ENCODE measurements at regions not wholly inside any gene's neighbourhood (a gene's known extent, or its start where the extent isn't known, plus 50 kb on each side); places are given as distances from the start of the nearest gene placed in this dataset.
A peak's percentile ranks its signal among the peaks of the same experiment; 100 is the strongest.

GRCh38 chr3:137204409-137204808 is 246.6 kb downstream of the IL20RB start:
- peak; percentile 19 for DNase-seq (ENCODE audit: low spot score)

DNA sequence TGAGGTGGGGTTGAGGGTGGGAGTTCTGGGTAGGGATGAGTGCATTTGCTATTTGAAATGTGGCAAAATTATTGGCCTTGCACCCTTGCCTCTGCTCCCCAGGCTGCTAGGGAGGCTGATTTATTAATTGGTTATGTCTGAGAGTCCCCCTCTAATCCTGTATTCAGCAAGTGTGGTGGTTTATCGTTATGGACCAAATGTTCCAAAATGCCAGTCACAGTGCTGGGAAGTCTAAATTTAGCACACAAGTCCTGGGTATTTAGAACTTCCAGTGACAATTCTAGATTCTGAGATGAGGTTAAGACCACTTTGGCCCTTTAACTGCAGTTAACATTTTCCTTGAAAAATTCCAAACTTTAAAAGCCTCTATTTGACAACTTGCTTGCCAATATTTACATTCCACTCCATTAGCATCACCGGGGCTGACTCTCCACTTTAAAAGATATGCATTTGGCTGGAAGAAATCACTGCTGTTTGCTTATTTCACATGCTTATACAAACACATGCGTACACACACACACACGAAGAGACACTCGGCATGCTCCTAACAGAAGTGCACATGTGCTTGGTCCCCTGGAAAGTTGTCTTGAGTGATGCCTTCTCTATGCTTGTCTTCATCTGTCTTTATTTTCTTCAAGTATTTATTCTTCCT is 247.7 kb downstream of the IL20RB start:
- peak; percentile 26 for DNase-seq (ENCODE audit: low spot score)

- DNase-seq (ENCODE audit: low spot score), result no peak
Measured at GRCh38 chr3:137207616-137208015, 249.8 kb downstream of the IL20RB start.

DNA sequence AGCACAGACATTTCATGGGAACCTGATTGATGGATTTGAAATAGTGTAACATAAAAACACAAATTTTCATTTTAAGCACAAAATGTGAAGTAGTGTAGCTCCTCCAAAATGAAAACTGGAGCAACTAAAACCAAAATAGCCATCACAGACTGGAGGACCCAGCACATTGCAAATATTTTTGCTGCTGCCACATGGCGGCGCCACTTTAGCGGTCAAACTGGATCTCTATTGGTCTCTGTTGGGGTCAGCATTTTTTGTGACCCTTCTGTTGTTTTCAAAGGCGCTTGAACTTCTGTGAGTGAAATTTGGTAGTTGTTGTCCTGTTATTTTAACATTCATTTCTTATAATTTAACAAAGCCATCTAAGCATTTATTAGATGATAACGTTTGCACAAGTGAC is 259.9 kb downstream of the IL20RB start:
- DNase-seq (ENCODE audit: low spot score), result no peak

DNA sequence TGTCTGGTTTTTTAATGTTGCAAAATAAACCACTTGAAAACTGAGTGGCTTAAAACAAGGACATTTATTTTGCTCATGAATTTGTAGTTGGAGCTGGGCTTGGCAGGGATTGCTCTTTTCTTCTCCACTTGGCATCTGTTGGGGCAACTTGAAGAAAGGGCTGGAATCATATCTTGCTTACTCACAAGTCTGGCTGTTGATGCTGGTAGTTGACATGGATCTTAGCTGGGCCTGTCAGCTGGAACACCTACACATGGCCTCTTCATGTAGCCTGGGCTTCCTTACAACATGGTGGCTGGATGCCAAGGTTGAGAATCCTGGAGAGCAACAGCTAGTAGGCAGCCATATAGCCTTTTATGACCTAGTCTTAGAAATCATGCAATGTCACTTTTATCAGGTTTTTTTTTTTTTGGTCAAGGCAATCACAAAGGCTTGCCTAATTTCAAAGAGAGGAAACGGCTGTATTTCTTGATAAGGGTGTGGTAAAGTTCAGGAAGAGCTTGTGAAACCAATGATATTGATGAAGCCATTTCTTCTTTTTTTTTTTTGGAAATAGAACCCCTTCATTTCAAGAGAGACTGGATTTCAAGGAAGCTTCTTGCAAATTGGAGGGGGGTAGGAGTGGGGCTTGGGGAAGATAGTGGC is 262.1 kb downstream of the IL20RB start:
- no peak for DNase-seq (ENCODE audit: low spot score)

DNA sequence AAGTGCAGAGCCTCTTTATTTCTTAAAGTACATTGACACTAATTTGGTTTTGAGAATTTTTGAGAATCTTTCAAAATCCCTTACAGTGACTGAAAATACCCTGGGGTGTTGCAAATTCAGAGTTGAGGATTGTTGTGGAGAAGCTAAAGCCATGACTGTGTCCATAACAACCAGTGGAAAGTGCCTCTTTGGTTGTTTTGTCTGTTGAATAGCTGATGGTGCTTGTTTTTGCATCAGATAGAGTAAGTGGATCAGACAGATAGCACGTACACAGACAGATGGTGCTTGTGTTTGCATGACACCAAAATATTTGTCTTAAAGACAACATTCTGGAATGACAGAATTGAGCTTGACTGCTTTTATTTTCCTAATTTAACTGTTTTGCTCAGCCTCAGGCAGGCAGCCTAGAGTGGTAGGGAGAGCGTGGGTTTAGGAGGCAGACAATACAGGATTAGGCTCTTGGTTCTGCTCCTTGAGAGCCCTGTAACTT is 265.0 kb downstream of the IL20RB start:
- DNase-seq (ENCODE audit: low spot score), result no peak

GRCh38 chr3:137224464-137224863 is 266.7 kb downstream of the IL20RB start:
- no peak for DNase-seq (ENCODE audit: low spot score)

DNA sequence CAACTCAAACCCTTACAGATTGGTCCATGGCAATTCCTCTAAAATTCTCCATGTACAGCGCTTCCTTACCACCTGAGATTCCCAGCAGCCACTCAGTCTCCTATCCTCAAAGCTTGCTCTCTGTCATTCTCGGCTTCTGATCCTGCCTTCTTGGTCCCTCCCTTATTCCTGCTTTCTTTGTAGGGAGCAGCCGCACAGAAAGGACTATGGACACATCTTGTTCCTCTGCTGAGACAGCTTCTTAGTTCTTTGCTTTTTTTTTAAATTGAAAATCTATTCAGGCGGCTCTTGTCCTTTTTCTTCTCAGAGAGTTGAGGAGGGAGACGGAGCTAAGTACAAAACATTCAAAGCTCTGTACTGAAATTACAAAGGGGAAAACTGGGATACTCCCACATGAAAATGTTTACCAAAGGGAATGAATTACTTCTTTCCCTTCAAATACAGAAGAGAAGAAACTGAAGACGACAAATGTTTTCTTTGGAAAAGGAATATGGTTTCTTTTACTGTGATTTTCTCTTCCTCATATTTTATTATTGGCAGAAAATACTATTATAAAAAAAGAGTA is 285.1 kb downstream of the IL20RB start:
- DNase-seq (ENCODE audit: low spot score), result no peak

DNA sequence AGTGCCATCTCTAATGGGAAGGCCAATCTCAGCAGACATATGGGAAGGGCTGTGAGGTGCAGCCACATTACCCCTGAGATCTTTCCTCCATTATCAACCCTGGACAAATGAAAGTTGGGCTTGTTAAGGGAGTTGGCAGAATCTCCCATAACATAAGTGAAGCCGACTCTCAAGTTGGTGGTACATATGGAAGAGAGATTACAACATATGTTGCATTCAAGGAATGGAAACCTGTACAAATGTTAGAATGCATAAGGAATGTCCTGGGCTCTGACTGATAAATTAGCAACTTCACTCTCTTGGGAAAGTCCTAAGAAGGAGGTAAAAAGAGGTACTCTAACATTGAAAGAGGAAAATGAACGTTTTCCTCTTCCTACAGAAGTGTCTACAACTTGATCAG is 288.7 kb downstream of the IL20RB start:
- no peak for DNase-seq (ENCODE audit: low spot score)

DNA sequence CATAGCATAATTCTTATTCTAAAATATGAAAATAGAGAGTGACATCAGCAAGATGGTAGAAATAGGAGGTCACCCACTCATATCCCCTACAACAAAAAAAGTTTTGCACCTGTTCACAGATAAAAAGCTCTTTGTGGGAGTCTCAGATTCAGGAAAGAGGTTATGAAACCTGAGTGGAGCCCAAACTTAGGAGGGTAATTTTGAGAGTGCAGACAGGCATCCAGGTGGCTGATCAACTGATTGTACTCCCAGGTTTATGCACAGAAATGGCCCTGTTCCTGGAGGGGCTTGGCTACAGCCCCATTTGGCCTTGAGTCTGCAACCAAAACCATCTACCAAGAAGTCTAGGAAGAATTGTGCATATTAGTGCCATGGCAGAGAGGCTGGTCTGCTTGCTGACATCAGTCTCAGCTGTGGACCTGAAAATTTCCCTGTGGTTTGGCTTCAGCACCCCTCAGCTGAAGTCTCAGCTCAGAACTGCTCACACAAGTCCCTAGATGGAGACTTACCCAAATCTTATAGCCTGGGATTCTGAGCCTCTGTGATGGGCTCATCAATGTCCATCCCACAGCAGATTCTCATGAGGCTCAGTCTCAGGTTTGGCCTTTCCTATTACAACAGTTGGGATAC is 291.6 kb downstream of the IL20RB start:
- DNase-seq (ENCODE audit: low spot score), result no peak

GRCh38 chr3:137259089-137259488 is 301.3 kb downstream of the IL20RB start:
- DNase-seq (ENCODE audit: low spot score), result no peak

- DNase-seq (ENCODE audit: low spot score), result no peak
Measured at GRCh38 chr3:137259701-137260100, 301.9 kb downstream of the IL20RB start.

DNA sequence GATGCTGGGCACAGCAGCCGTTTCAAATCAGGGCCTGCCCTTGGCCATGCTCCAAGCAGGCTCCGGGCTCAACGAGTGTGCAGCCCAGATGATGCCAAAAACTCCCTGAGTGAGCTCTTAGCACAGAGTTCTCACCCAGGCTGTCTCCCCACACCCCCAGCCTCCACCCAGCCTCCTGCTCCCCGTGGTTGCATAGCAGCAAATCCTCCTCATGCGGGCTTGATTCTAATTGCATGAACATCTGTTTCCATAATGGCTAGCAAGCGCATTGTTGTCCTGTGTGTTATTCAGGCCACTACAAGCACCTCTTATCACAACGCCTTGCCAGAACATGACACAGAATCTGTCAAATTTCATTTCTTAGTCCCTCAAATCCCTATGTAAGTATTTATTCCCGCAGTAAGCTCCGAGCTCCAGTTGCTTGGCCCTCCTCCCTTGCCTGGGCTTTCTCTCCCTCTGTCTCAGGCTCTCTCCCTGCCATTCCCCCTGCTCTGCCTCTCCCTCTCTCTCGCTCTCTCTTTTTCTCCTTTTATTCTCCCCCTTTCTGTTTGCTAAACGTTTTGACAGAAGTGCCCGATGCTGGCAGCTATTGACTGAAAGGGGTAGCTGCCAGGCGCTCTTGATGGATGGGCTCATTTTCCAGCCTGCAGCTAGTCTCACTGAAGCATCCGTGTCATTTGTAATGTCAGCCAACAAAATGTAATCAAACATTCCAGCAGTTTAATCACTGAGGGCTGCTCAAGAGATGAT is 306.5 kb downstream of the IL20RB start:
- DNase-seq (ENCODE audit: low spot score), result no peak

GRCh38 chr3:137264843-137265330 is 307.1 kb downstream of the IL20RB start:
- DNase-seq (ENCODE audit: low spot score), result no peak

GRCh38 chr3:137282871-137283270 is 325.1 kb downstream of the IL20RB start:
- DNase-seq (ENCODE audit: low spot score), result no peak

DNA sequence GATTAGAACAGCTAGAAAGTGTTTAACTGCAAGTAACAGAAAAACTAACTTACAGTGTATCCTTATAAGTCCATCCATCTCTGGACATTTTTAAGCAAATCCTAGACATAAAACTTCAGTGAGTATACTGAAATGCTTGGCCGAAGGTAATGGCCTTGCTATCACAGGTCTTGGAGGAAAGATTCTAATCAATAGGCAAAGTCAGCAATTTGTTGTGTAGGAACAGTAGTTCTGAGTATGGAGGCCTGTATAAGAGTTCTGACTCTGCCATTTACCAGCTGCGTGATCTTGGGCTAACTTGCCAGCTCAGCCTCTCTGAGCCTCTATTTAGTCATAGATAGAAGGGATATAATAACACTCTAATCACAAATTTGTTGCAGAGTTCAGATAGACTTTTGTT is 328.1 kb downstream of the IL20RB start:
- no peak for DNase-seq (ENCODE audit: low spot score)

- DNase-seq (ENCODE audit: low spot score), result no peak
Measured at GRCh38 chr3:137293086-137293485, 335.3 kb downstream of the IL20RB start.

GRCh38 chr3:137294139-137294538 is 336.4 kb downstream of the IL20RB start:
- DNase-seq (ENCODE audit: low spot score), result no peak

DNA sequence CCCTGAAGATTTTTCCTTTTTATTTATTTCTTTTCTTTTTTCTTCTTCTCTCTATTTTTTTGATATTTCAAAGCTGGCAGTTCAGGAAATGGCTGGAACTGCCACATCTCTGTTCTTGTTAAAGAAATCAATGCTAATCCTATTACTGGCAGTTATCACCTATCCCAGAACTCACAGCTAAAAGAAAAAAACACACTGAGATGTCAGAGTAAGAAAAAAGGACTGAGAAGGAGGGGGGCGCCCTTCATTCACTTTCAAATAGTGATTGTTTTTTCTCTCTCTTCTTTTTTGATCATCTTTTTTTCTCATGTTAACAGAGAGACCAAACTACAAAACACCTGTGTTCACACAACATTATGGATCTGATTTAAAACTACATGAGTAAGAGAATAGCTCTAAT is 337.1 kb downstream of the IL20RB start:
- DNase-seq (ENCODE audit: low spot score), result no peak

DNA sequence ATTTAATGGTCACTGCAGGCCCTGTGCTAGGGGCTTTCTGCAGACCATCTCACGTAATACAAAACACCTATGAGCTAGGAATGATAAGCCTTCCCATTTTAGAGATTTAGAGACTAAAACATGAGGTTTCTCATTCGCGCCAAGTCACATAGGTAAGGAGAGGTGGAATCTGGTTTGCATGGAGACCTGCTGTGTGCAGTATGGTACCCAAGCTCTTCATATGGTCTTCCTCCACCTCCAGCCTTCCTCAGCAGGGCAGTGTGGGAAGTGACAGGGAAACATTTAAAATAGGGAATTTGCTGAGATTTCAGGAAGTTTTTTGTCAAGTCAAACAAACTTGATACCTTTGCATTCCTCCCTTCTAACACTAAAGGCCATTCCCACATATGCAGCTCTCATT is 337.6 kb downstream of the IL20RB start:
- no peak for DNase-seq (ENCODE audit: low spot score)

- no peak for DNase-seq (ENCODE audit: low spot score)
Measured at GRCh38 chr3:137296116-137296515, 338.3 kb downstream of the IL20RB start.

GRCh38 chr3:137297770-137298169 is 340.0 kb downstream of the IL20RB start:
- no peak for DNase-seq (ENCODE audit: low spot score)

Measured in H4 (cell line).